ENCODE measurements at regions not wholly inside any gene's neighbourhood (a gene's known extent, or its start where the extent isn't known, plus 50 kb on each side); places are given as distances from the start of the nearest gene placed in this dataset.

DNA sequence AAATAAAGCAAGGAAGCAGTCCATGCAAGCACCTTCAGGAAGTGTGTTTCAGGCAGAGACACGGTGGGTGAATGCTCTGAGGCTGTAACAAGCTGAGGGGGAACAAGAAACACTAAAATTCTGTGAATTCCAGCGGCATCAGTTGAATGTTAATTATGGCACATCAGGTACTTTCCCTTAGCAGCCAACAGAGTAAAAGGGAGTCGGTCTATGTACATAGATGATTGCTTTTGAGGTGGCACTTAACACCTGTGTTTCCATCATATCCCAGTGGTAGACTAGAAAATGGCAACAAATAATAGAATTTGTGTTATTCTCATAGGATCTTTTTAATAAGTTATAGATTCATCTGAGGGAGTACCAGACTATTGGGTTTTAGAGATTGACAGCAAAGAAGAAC, 481.0 kb upstream of the KLF6 start:
- TF ChIP-seq GABPA (IDR thresholded peaks at IDR 0.05; ENCODE audit: low read depth) (no peak), SPI1 (IDR thresholded peaks at IDR 0.05; ENCODE audit: borderline replicate concordance, low read depth) (no peak), POLR2AphosphoS5 (IDR thresholded peaks at IDR 0.05; ENCODE audit: low read depth) (no peak)
- TF ChIP-seq, protein P1, sequence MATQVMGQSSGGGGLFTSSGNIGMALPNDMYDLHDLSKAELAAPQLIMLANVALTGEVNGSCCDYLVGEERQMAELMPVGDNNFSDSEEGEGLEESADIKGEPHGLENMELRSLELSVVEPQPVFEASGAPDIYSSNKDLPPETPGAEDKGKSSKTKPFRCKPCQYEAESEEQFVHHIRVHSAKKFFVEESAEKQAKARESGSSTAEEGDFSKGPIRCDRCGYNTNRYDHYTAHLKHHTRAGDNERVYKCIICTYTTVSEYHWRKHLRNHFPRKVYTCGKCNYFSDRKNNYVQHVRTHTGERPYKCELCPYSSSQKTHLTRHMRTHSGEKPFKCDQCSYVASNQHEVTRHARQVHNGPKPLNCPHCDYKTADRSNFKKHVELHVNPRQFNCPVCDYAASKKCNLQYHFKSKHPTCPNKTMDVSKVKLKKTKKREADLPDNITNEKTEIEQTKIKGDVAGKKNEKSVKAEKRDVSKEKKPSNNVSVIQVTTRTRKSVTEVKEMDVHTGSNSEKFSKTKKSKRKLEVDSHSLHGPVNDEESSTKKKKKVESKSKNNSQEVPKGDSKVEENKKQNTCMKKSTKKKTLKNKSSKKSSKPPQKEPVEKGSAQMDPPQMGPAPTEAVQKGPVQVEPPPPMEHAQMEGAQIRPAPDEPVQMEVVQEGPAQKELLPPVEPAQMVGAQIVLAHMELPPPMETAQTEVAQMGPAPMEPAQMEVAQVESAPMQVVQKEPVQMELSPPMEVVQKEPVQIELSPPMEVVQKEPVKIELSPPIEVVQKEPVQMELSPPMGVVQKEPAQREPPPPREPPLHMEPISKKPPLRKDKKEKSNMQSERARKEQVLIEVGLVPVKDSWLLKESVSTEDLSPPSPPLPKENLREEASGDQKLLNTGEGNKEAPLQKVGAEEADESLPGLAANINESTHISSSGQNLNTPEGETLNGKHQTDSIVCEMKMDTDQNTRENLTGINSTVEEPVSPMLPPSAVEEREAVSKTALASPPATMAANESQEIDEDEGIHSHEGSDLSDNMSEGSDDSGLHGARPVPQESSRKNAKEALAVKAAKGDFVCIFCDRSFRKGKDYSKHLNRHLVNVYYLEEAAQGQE (IDR thresholded peaks at IDR 0.05; ENCODE audit: insufficient replicate concordance, low read depth): no peak
- TF ChIP-seq, protein P2, sequence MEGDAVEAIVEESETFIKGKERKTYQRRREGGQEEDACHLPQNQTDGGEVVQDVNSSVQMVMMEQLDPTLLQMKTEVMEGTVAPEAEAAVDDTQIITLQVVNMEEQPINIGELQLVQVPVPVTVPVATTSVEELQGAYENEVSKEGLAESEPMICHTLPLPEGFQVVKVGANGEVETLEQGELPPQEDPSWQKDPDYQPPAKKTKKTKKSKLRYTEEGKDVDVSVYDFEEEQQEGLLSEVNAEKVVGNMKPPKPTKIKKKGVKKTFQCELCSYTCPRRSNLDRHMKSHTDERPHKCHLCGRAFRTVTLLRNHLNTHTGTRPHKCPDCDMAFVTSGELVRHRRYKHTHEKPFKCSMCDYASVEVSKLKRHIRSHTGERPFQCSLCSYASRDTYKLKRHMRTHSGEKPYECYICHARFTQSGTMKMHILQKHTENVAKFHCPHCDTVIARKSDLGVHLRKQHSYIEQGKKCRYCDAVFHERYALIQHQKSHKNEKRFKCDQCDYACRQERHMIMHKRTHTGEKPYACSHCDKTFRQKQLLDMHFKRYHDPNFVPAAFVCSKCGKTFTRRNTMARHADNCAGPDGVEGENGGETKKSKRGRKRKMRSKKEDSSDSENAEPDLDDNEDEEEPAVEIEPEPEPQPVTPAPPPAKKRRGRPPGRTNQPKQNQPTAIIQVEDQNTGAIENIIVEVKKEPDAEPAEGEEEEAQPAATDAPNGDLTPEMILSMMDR (IDR thresholded peaks at IDR 0.05; ENCODE audit: insufficient read depth, low read length): no peak
- Histone ChIP-seq H3K27me3 (ENCODE audit: insufficient read depth, poor library complexity, severe bottlenecking) (no peaks in the 10 kb centered on the region), H3K27ac (replicated peaks) (no peak overlapping the region), H3K4me3 (replicated peaks; ENCODE audit: insufficient read depth, low read length) (no peak overlapping the region)
- DNase-seq (ENCODE audit: low read depth in 1 of 2, low spot score in 1 of 2): no peak

DNA sequence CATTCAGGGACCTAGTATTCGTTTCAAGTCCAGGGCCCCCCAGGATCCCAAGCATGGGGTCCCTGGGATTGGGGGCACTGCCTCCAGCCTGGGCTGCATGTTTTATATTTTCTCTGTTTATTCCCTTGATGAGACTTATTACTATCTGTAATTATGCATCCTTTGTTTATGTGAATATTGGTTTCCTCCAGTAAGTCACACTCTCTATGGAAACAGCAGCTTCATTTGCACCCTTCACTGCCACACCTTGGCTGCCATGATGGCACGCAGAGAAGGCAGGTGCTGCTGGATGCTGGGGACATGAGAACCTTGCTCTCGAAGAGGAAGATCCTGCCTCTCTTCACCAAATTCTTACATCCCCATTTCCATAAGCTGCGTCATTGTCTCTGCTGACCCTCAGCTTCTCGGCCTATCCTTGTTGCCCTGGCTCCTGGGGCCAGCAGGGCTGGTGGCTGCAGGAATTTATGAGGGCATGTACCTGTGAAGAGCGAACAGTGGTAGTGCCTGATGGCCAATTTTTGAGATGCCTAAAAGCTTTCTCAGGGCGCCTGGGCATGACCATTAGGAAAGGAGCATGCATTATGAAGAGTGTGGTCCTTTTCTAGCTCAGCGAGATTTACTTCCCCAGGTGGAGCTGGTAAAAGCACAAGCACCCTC, 479.3 kb upstream of the KLF6 start:
- no peak for DNase-seq (ENCODE audit: low read depth in 1 of 2, low spot score in 1 of 2)
- TF ChIP-seq, protein P2 (IDR thresholded peaks at IDR 0.05; ENCODE audit: insufficient read depth, low read length): no peak
- TF ChIP-seq POLR2AphosphoS5 (IDR thresholded peaks at IDR 0.05; ENCODE audit: low read depth) (no peak), SPI1 (IDR thresholded peaks at IDR 0.05; ENCODE audit: borderline replicate concordance, low read depth) (no peak), GABPA (IDR thresholded peaks at IDR 0.05; ENCODE audit: low read depth) (no peak)
- TF ChIP-seq, protein P1 (IDR thresholded peaks at IDR 0.05; ENCODE audit: insufficient replicate concordance, low read depth): no peak
- H3K27me3 ChIP-seq (ENCODE audit: insufficient read depth, poor library complexity, severe bottlenecking): no peaks in the 10 kb centered on the region
- no peak overlapping the region for H3K27ac ChIP-seq (replicated peaks)
- H3K4me3 ChIP-seq (replicated peaks; ENCODE audit: insufficient read depth, low read length): no peak overlapping the region

DNA sequence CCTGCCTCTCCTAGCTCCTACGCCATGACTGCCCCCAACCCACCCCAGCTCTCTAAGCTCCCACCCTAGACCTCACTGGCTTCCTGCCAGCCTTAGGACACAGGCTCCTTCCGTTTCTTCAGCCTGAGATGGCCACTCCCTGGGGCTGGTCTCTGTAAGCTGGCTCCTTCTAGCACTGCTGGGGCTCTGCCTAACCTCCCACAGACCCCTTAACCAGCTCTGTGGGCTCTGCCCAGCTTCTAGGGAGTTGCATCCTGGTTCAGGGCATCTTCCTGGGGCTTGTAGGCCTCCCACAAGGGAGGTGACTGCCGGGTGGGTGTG, 478.6 kb upstream of the KLF6 start:
- H3K4me3 ChIP-seq (replicated peaks; ENCODE audit: insufficient read depth, low read length): no peak overlapping the region
- no peaks in the 10 kb centered on the region for H3K27me3 ChIP-seq (ENCODE audit: insufficient read depth, poor library complexity, severe bottlenecking)
- no peak for DNase-seq (ENCODE audit: low read depth in 1 of 2, low spot score in 1 of 2)
- TF ChIP-seq SPI1 (IDR thresholded peaks at IDR 0.05; ENCODE audit: borderline replicate concordance, low read depth) (no peak), POLR2AphosphoS5 (IDR thresholded peaks at IDR 0.05; ENCODE audit: low read depth) (no peak), GABPA (IDR thresholded peaks at IDR 0.05; ENCODE audit: low read depth) (no peak)
- TF ChIP-seq, protein P1 (IDR thresholded peaks at IDR 0.05; ENCODE audit: insufficient replicate concordance, low read depth): no peak
- TF ChIP-seq, protein P2 (IDR thresholded peaks at IDR 0.05; ENCODE audit: insufficient read depth, low read length): no peak
- H3K27ac ChIP-seq (replicated peaks): no peak overlapping the region
